ENCODE measurements at regions not wholly inside any gene's neighbourhood (a gene's known extent, or its start where the extent isn't known, plus 50 kb on each side); places are given as distances from the start of the nearest gene placed in this dataset.

GRCh38 chr11:119788096-119788883 lies 59.3 kb upstream of the NECTIN1 start:
- TF ChIP-seq CTCF (IDR thresholded peaks at IDR 0.05) (no peak), POLR2A (IDR thresholded peaks at IDR 0.05) (no peak), EP300 (IDR thresholded peaks at IDR 0.05) (no peak)
